ENCODE measurements at regions not wholly inside any gene's neighbourhood (a gene's known extent, or its start where the extent isn't known, plus 50 kb on each side); places are given as distances from the start of the nearest gene placed in this dataset.
A peak's percentile ranks its signal among the peaks of the same experiment; 100 is the strongest.

DNA sequence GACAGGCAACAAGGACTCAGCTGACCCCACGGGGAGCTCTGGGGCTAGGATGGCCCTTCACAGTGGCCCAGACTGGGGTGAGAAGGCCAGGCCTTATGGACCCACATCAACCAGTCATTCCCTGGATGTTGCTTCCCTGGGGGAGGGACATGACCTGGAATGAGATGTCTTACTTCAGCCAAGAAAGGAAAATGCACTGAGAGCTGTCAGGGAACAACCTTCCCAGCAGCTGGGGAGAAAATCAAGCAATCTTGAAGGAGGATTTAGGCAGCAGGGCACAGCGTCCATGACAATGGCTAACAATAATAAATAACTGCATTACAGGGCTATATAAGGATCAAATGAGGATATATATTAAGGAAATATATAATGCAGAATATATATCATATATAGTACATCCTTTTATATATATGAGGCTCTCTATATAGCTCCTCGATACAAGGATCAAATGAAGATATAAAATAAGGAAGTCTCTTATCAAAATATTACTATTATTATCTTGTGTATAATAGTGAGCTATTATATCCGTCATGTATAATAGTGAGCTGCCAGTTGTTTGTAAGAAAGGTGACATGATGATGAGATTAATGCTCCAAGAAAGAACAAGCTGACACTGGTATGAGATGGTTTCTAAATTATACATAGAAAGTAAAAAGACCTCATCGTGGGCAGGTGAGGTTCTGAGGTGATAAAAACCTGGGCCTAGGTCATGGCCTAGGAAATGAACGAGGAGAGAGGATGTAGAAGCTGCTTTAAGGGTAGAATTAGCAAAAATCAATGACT, 117.8 kb upstream of the LIPC start (continued):
- TF ChIP-seq NFYA (IDR thresholded peaks at IDR 0.05; ENCODE audit: borderline replicate concordance, low read depth, low read length) (no peak), HDAC6 (IDR thresholded peaks at IDR 0.05; ENCODE audit: unreplicated experiment) (no peak)
- TF ChIP-seq, protein P1, sequence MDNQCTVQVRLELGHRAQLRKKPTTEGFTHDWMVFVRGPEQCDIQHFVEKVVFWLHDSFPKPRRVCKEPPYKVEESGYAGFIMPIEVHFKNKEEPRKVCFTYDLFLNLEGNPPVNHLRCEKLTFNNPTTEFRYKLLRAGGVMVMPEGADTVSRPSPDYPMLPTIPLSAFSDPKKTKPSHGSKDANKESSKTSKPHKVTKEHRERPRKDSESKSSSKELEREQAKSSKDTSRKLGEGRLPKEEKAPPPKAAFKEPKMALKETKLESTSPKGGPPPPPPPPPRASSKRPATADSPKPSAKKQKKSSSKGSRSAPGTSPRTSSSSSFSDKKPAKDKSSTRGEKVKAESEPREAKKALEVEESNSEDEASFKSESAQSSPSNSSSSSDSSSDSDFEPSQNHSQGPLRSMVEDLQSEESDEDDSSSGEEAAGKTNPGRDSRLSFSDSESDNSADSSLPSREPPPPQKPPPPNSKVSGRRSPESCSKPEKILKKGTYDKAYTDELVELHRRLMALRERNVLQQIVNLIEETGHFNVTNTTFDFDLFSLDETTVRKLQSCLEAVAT (IDR thresholded peaks at IDR 0.05), result no peak
- TF ChIP-seq, protein P2, sequence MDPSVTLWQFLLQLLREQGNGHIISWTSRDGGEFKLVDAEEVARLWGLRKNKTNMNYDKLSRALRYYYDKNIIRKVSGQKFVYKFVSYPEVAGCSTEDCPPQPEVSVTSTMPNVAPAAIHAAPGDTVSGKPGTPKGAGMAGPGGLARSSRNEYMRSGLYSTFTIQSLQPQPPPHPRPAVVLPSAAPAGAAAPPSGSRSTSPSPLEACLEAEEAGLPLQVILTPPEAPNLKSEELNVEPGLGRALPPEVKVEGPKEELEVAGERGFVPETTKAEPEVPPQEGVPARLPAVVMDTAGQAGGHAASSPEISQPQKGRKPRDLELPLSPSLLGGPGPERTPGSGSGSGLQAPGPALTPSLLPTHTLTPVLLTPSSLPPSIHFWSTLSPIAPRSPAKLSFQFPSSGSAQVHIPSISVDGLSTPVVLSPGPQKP (IDR thresholded peaks at IDR 0.05; ENCODE audit: low read depth, low read length), result no peak
- TF ChIP-seq, protein P3, sequence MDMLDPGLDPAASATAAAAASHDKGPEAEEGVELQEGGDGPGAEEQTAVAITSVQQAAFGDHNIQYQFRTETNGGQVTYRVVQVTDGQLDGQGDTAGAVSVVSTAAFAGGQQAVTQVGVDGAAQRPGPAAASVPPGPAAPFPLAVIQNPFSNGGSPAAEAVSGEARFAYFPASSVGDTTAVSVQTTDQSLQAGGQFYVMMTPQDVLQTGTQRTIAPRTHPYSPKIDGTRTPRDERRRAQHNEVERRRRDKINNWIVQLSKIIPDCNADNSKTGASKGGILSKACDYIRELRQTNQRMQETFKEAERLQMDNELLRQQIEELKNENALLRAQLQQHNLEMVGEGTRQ (IDR thresholded peaks at IDR 0.05; ENCODE audit: borderline replicate concordance, low read depth, low read length), result no peak

DNA sequence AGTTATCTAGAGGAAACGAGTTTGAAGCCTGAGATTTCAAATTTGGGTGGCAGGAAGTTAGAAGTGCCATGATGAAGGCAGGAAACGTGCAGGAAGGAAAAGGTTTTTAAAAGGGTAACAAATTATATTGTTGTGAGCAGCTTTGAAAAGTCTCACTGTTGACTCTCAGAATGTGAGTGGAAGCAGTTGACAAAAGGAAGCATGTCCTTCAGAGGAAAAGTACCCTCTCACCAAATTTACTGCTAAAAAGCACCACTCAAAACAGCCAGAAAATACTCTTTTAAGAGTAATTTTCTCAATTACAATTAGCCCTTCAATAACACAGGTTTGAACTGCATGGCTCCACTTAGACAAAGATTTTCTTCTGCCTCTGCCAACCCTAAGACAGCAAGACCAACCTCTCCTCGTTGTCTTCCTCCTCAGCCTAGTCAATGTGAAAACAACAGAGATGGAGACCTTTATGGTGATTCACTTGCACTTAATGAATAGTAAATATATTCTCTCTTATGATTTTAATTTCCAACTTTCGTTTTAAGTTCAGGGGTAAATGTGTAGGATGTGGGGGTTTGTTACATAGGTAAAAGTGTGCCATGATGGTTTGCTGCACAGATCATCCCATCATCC, 117.1 kb upstream of the LIPC start:
- ChIA-PET POLR2A (interaction anchor here (1.1 kb wide), 1 partner anchor 153 kb away, joined by 3 read pairs; no protein-coding TSS in a partner anchor), CTCF (interaction anchor here (0.8 to 0.9 kb wide), 2 partner anchors 12 to 515 kb away, joined by 3 read pairs; no protein-coding TSS in a partner anchor), SMC1A (ENCODE audit: uncharacterized antibody, unreplicated experiment) (interaction anchor here (0.8 to 1.6 kb wide), 3 partner anchors 11 to 456 kb away, joined by 3 to 8 read pairs (median 3); partner anchors contain the start of gene MINDY2), RAD21 (ENCODE audit: unreplicated experiment) (interaction anchor here (1.5 kb wide), 1 partner anchor 8 kb away, joined by 3 read pairs; no protein-coding TSS in a partner anchor)
- no peak overlapping the region for H3K9ac ChIP-seq (ENCODE audit: control insufficient read depth, insufficient read depth, low read length)
- no TSS peak for BruUV-seq (replicated peaks)
- no peaks in the 10 kb centered on the region for H3K36me3 ChIP-seq (ENCODE audit: control insufficient read depth in 2 of 2, insufficient read depth in 2 of 2, low read length in 1 of 2)
- no peaks in the 10 kb centered on the region; the same call in 2 of the 3 replicates for H3K9me3 ChIP-seq (replicated peaks; ENCODE audit: control insufficient read depth, insufficient read depth, low read length)
- H3K27me3 ChIP-seq (replicated peaks in 1 of 2; ENCODE audit: control insufficient read depth in 2 of 2, insufficient read depth in 2 of 2, low read length in 1 of 2), result no peaks in the 10 kb centered on the region
- 23% methylated on average over 4 of the region's 4 CpGs for WGBS (ENCODE audit: insufficient coverage, insufficient replicate concordance, low lambda C conversion rate, missing lambda C conversion rate)
- no peak overlapping the region for H3K4me2 ChIP-seq (ENCODE audit: control insufficient read depth, insufficient read depth)
- in situ Hi-C loops (cut with MboI), result no loop called here
- intact Hi-C loops (cut with micrococcal nuclease; ENCODE audit: unreplicated experiment), result no loop called here
- DNase-seq (ENCODE audit: low read depth, low spot score) (no peak), FAIRE-seq (no peak), ATAC-seq (no peak)
- H3K4me1 ChIP-seq (ENCODE audit: control insufficient read depth, insufficient read depth, low read length), result no peaks in the 10 kb centered on the region
- TF ChIP-seq ESRRA (IDR thresholded peaks at IDR 0.05; ENCODE audit: low read length), result no peak
- TF ChIP-seq ATF7 (IDR thresholded peaks at IDR 0.05; ENCODE audit: low read depth), result no peak
- TF ChIP-seq, protein P4, sequence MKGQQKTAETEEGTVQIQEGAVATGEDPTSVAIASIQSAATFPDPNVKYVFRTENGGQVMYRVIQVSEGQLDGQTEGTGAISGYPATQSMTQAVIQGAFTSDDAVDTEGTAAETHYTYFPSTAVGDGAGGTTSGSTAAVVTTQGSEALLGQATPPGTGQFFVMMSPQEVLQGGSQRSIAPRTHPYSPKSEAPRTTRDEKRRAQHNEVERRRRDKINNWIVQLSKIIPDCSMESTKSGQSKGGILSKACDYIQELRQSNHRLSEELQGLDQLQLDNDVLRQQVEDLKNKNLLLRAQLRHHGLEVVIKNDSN (IDR thresholded peaks at IDR 0.05; ENCODE audit: borderline replicate concordance, extremely low read length, insufficient read depth, low read depth, low read length), result no peak
- no peak for TF ChIP-seq NR2C1 (IDR thresholded peaks at IDR 0.05)
- no peaks in the 10 kb centered on the region for H3K79me2 ChIP-seq (ENCODE audit: control insufficient read depth, insufficient read depth, low read length)
- 0 out of 2 replicates have a peak overlapping the region, but pooled peaks have one; percentile 36 for H2AFZ ChIP-seq (ENCODE audit: control insufficient read depth, low read depth, low read length)
- no peaks in the 10 kb centered on the region for H4K20me1 ChIP-seq (ENCODE audit: control insufficient read depth, insufficient read depth)
- no peak overlapping the region for H3K4me3 ChIP-seq
- no peak overlapping the region for H3K27ac ChIP-seq (ENCODE audit: control insufficient read depth, insufficient read depth)
